Natural killer cell (primary cell): ENCODE measurements at regions not wholly inside any gene's neighbourhood (a gene's known extent, or its start where the extent isn't known, plus 50 kb on each side); places are given as distances from the start of the nearest gene placed in this dataset.

Source experiments
- ATAC-seq, 3 donors: fragments of 150-1000 bp in 2 of 3; fragments of 200-7000 bp in 1 of 3; cut with Tn5 transposase; 1 replicate in 1 of 3; 2 replicates in 2 of 3; pipeline ENCODE4 v1.10.0; 2021; ENCODE audit warnings: mild to moderate bottlenecking in 2 of 3, moderate library complexity in 2 of 3
- DNase-seq, 2 donors: peaks; one replicate each; pipeline versions ENCODE4 v3.0.0 to v3.0.0-alpha.2; 2013 to 2021; ENCODE audit warnings: mixed read lengths in 1 of 2
- H3K27ac ChIP-seq: one replicate; pipeline ENCODE4 v1.5.1; 2013; ENCODE audit warnings: mild to moderate bottlenecking, low read length
- H3K27me3 ChIP-seq: one replicate; pipeline ENCODE4 v1.6.1; 2013; ENCODE audit warnings: low read length; ENCODE audit not compliant: control insufficient read depth, insufficient read depth
- H3K36me3 ChIP-seq: one replicate; pipeline ENCODE4 v1.6.1; 2013; ENCODE audit warnings: low read length; ENCODE audit not compliant: control insufficient read depth, insufficient read depth
- H3K4me1 ChIP-seq: one replicate; pipeline ENCODE4 v1.6.1; 2013; ENCODE audit warnings: low read length; ENCODE audit not compliant: control insufficient read depth, insufficient read depth
- H3K4me3 ChIP-seq: one replicate; pipeline ENCODE4 v1.5.1; 2013; ENCODE audit warnings: low read length
- H3K9me3 ChIP-seq: one replicate; pipeline ENCODE4 v1.6.1; 2013; ENCODE audit warnings: low read length; ENCODE audit not compliant: control insufficient read depth, insufficient read depth
- H3K27ac Mint-ChIP-seq, 2 donors: one replicate each; pipeline ENCODE4 v1.8.0; 2022; ENCODE audit warnings: mild to moderate bottlenecking in 2 of 2, mixed read lengths in 2 of 2, moderate library complexity in 1 of 2
- H3K27me3 Mint-ChIP-seq, 2 donors: one replicate each; pipeline ENCODE4 v1.8.0; 2022; ENCODE audit warnings: low read depth in 2 of 2, mixed read lengths in 2 of 2
- H3K36me3 Mint-ChIP-seq: one replicate; pipeline ENCODE4 v1.8.0; 2022; ENCODE audit warnings: mixed read lengths
- H3K4me1 Mint-ChIP-seq, 2 donors: one replicate each; pipeline ENCODE4 v1.8.0; 2022; ENCODE audit warnings: mixed read lengths in 2 of 2
- H3K4me3 Mint-ChIP-seq: one replicate; pipeline ENCODE4 v1.8.0; 2022; ENCODE audit warnings: mild to moderate bottlenecking, moderate library complexity, mixed read lengths
- H3K9me3 Mint-ChIP-seq, 2 donors: one replicate each; pipeline ENCODE4 v1.8.0; 2022; ENCODE audit warnings: mixed read lengths in 2 of 2
- CTCF ChIP-seq: fragments of 200-600 bp; IDR thresholded peaks from one replicate; pipeline ENCODE4 v1.8.0; 2022; ENCODE audit warnings: antibody characterized with exemption
- WGBS: methylation state at CpG from one replicate; pipeline ENCODE4 v1.1.7; 2013; ENCODE audit warnings: missing lambda C conversion rate; ENCODE audit not compliant: insufficient coverage; 5-methylcytosine and 5-hydroxymethylcytosine counted together
- intact Hi-C: fragments of 100-400 bp; cut with micrococcal nuclease; formaldehyde crosslinking; loops from one replicate; pipeline ENCODE4 v1.14.2; 2022

GRCh38 chr16:7026639-7027038 lies 306.0 kb upstream of the RBFOX1 start:
- Histone ChIP-seq H3K27ac (no peak overlapping the region), H3K9me3 (peaks cover 7% of the 10 kb centered on the region), H3K4me3 (no peak overlapping the region), H3K27me3 (no peaks in the 10 kb centered on the region), H3K4me1 (no peaks in the 10 kb centered on the region), H3K36me3 (no peaks in the 10 kb centered on the region)
- Mint-ChIP-seq H3K4me1 (no peaks in the 10 kb centered on the region), H3K4me3 (no peak overlapping the region), H3K27me3 (no peaks in the 10 kb centered on the region), H3K36me3 (no peaks in the 10 kb centered on the region), H3K27ac (no peak overlapping the region), H3K9me3 (peaks cover 5 to 8% of the 10 kb centered on the region in 2 donors)
- no peak for ATAC-seq
- TF ChIP-seq CTCF: no peak
- 71% methylated on average over 6 of the region's 6 CpGs for WGBS
- no peak for DNase-seq
- intact Hi-C loops: no loop called here

DNA sequence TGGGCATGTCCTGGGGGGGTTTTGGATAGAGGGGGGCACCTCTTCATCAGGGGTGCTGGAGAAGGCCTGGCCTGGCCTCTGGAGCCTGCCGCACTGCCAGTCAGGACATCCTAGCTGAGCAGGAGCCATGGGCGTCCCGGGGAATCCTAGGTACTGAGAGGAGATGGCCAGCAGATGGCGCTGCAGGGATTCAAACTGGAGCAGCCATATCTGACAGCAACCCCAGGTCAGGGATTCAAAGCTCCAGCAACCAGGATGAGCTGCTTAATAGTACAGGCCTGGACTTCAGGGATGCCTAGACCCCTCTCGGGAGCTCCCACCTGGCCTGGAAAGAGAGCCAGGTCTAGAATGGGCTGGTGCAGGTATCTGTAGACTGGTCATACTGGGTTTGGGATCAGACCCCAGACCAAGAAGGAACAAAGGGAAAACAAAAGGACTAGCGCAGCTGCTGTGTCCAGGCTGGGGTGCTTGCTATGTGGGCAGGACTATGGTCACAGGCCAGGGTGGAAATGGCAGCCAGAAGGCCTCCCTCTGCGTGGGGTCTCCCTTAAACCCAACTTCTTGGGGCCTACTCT lies 306.9 kb upstream of the RBFOX1 start:
- no peak overlapping the region for H3K27ac ChIP-seq
- Mint-ChIP-seq H3K4me3 (no peak overlapping the region), H3K27me3 (no peaks in the 10 kb centered on the region), H3K9me3 (peaks cover 2 to 6% of the 10 kb centered on the region in 2 donors), H3K4me1 (no peaks in the 10 kb centered on the region), H3K27ac (no peak overlapping the region), H3K36me3 (no peaks in the 10 kb centered on the region)
- DNase-seq: peak in 1 of 2 donors; percentile 4
- H3K4me1 ChIP-seq: no peaks in the 10 kb centered on the region
- intact Hi-C loops: no loop called here
- peak; percentile 13 for TF ChIP-seq CTCF
- peaks cover 7% of the 10 kb centered on the region for H3K9me3 ChIP-seq
- H3K4me3 ChIP-seq: no peak overlapping the region
- no peak for ATAC-seq
- H3K36me3 ChIP-seq: no peaks in the 10 kb centered on the region
- no peaks in the 10 kb centered on the region for H3K27me3 ChIP-seq
- 44% methylated on average over 7 of the region's 7 CpGs for WGBS

GRCh38 chr16:7021653-7022275 lies 310.9 kb upstream of the RBFOX1 start:
- intact Hi-C loops: no loop called here
- Histone ChIP-seq H3K4me3 (no peak overlapping the region), H3K27ac (no peak overlapping the region), H3K36me3 (no peaks in the 10 kb centered on the region), H3K9me3 (peaks cover 7% of the 10 kb centered on the region), H3K4me1 (no peaks in the 10 kb centered on the region), H3K27me3 (no peaks in the 10 kb centered on the region)
- 91% methylated on average over 2 of the region's 2 CpGs for WGBS
- Mint-ChIP-seq H3K9me3 (no peaks in the 10 kb centered on the region), H3K4me3 (no peak overlapping the region), H3K4me1 (no peaks in the 10 kb centered on the region), H3K27me3 (no peaks in the 10 kb centered on the region), H3K36me3 (no peaks in the 10 kb centered on the region), H3K27ac (no peak overlapping the region)
- DNase-seq (no peak), ATAC-seq (no peak)
- TF ChIP-seq CTCF: no peak
